ENCODE measurements at regions not wholly inside any gene's neighbourhood (a gene's known extent, or its start where the extent isn't known, plus 50 kb on each side); places are given as distances from the start of the nearest gene placed in this dataset.

GRCh38 chr4:130154901-130155300 lies 1058.9 kb downstream of the C4orf33 start:
- TF ChIP-seq CTCF (optimal IDR thresholded peaks at IDR 0.05 in 1 of 3, IDR thresholded peaks at IDR 0.05 in 1 of 3, conservative IDR thresholded peaks at IDR 0.05 in 1 of 3; ENCODE audit: extremely low read depth in 1 of 3, insufficient read depth in 2 of 3, low read length in 3 of 3) = no peak
- no peak for TF ChIP-seq EZH2 (IDR thresholded peaks at IDR 0.05; ENCODE audit: low read length)
